ENCODE measurements at regions not wholly inside any gene's neighbourhood (a gene's known extent, or its start where the extent isn't known, plus 50 kb on each side); places are given as distances from the start of the nearest gene placed in this dataset.
A peak's percentile ranks its signal among the peaks of the same experiment; 100 is the strongest.
"Not testable (repeated sequence)": the region's sequence is repeated elsewhere in the genome, so short reads cannot be mapped to it uniquely, and the experiment has no call there.

DNA sequence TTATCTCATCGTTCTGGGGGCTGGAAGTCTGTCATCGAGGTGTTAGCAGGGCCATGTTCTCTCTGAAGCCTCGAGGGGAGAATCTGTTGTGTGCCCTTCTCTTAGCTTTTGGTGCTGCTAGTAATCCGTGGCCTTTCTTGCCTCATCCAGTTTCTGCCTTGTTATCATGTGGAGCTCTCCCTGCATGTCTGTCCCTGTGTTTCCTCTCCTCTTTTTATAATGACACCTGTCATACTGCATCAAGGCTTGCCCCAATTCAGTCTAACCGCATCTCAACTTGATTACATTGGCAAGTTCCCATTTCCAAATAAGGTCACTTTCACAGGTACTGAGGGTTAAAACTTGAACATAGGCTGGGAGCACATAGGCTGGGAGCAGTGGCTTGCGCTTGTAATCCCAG lies 82.6 kb upstream of the CNIH3 start:
- DNase-seq (ENCODE audit: low read depth in 2 of 2) = no peak

DNA sequence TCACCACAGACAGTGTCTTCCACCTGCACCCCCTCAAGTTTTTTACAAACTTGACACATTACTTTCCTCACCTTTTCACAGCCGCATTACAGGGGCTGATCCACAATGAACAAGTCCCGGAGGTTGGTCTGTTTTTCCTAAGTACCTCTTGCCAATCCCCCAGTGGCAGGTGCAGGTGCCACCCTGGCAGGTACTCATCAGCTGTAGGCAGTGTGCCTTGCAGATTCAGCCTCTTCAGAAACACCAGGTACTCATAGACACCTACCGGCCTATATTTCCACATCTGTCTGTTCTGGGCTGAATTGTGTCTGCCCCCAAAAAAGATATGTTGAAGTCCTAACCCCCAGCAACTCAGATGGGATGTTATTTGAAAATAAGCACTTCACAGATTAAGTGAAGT lies 81.4 kb upstream of the CNIH3 start:
- DNase-seq (ENCODE audit: low read depth in 2 of 2) = no peak

DNA sequence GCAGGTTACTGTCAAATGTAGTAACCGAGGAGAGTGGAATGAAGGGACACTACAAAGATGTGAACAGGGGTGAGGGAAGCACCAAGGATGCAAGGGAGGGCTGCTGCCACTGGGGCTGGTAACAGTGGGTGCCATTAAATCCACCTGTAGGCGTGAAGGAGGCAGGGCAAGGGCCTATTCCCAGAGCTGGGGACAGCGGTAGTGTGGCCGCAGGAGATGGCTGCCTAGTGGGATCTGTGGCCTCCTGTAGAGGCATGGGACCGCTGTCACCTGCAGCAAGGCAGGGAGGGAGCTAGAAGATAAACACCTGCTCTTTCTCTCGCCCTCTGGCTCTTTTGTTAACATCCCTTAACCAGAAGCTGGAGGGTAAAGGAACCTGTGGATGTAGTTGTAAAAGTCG lies 80.5 kb upstream of the CNIH3 start:
- no peak for DNase-seq (ENCODE audit: low read depth in 2 of 2)

DNA sequence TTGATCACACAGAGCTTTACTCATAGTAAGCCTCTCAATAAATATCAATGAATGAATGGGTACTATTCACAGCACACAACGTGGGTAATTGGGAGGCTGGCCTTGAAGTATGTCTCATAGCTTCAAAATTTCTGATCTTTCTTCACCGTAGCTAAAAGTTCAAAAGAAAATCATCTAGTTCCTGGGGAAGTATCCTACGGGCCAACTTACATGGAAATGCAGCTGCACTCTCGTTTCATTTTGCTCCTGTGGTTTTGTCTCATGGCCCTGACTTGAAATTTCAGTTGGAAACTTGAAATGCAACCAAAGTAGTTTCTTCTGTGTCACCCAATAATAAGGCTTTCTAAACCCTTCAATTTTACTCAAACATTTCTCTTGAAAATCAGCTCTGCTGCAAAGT lies 76.1 kb upstream of the CNIH3 start:
- no peak for DNase-seq (ENCODE audit: low read depth in 2 of 2)

DNA sequence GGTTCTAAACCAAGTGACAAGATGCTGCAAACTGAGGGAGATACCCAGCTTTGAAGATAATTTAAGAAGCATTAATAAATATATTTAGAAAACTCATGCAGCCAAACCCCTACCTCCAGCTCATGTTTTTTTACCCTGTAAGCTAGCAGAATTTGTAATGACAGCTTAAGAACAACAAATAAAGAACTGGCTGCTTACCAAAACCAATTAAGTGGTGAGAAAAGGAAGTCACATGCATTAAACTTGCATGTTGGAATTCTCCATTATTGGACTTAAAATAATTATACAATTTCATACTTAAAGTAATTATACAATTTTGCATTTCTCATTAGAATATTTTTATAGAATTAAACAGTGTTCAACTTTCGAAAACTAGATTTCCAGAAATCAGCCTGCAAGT lies 75.6 kb upstream of the CNIH3 start:
- DNase-seq (ENCODE audit: low read depth in 2 of 2) = no peak

DNA sequence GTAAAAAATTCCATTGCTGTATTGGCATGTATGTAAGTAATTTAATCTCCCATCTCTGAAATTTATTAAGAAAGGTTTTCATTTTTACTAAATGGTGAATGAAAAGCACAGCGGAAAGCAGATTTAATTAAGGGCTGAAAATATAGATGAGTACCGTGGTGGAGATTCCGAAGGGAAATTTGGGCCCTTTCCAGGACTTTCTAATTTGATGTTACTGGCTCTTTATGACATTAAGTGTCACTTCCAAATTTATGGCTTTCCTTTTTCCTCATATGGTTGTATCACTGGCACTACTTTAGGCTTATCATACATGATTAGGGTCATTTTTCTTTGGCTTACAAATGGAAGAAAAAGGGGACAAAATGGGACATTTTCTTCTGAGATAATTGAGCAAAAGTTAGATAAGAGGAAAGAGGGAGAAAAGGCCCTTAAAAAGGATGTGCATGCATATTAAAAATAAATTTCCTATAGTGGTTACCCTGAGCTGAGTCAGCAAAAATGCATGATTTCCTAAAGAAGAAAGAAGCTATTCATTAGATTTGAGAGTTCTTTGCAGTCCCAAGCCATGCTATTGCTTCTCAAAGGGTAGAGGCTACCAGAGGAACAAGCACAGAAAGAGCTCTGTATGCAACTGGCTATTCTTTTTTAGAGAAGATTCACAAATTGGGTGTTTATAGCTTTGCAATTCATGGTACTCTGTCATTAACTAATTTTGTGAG lies 74.9 kb upstream of the CNIH3 start:
- no peak for DNase-seq (ENCODE audit: low read depth in 2 of 2)

DNA sequence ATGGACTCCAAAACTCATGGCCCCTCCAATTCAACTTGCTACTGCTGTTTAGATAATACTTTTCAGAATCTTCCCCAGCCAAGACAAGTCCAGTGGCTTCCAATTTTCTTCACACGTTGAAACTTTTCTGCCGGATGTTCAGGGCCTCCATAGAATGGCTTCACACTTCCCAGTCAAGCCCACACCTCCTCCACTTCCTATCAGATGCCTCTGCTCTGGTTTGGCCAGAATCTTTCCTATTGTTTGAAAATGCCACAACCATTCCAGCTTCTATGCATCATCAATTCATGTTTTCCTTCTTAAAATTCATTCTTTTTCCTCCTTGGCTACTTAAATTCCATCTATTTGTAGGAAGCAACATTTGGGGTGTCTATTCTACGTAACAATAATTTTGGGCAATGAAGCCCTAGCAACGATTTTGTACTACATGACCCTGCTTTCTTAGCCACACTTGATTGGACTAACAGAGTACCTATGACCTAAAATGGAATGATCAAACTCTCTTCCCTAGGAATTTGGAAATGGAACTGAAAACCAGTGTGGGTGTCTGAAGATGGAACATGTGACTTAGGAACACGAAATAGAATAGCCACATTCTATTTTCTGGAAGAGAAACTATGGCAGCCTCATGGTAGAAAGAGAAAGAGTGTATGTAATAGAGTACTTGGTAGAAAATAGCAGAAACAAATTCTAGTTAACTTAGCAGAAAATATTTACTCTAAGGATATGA lies 74.1 kb upstream of the CNIH3 start:
- no peak for DNase-seq (ENCODE audit: low read depth in 2 of 2)

DNA sequence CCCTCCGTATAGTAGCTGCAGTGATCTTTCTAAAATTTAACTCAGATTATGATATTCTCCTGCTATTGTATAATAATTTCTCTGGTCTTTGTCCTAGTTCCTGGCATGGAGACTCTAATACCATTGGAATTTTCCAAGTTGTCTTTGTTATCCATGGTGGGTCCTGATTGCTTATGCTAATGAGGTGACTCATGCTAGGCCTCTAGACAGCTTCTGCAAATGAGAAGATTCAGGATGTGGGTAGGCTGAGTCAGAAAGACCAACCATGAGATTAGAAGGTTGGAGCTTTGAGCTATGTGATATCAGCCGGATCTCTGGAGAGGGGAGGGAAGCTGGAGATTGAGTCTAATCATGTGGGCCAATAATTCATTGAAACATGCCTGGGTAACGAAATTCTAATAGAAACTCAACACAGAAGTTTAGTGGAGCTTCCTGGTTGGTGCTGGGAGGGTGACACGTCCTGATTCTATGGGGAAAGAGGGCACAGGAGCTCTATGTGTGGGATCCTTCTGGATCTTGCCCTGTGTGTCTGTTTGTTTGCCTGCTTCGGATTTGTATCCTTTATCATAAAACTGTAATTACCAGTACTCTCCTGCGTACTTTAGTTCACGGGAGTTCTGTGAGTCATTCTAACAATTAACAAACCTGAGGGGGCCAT lies 73.2 kb upstream of the CNIH3 start:
- DNase-seq (ENCODE audit: low read depth in 2 of 2) = peak; percentile 7 to 28

DNA sequence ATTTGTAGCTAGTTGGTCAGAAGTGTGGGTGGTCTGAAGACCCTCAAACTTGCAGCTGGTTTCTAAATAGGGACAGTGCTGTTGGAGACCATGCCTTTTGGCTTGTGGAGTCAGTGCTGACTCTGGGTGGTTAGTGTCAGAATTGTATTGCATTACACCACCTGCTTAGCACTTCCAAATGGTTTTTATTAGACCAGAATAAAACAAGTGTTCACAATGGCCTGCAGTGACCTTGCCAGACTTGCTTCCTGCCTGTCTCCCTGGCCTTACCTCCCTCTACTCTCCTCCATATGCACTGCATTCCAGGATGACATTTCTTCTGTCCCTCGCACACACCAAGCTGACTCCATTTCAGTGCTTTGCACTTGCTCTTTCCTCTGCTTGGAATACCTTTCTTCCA lies 72.7 kb upstream of the CNIH3 start:
- DNase-seq (ENCODE audit: low read depth in 2 of 2) = no peak

DNA sequence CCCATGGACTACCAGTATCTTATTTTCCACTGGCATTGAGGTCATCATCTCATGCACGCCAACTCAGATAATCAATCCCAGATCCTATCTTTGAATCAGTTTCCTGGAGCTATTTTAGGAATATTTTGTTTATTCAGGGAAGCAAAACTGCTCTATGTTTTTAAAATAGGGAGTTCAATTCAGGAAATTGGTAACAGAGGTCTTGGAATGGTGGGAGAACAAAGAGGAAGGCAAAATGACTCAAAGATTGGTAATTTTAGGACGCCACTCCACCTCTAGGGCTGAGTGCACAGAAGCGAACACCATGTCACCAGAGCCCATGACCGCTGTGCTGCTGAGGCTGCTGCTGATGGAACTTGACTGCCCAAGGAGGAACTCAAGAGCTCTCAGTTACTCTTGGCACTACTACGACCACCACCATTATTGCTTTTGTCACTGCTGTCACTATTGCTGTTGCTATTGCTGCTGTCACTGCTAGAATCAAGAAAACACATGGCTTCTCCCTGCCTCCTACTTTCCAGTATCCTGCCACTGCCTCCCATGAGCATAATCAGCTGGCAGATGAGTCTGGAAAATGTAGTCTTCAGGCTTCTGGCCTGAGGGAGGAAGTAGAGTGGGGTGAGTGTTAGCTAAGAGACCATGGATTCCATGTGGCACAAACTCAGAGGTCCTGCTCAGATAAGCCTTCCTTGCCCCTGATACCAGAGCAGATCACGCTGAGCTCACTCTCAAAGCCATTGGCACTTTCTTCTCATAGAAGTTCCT lies 71.6 kb upstream of the CNIH3 start:
- DNase-seq (ENCODE audit: low read depth in 2 of 2) = no peak

DNA sequence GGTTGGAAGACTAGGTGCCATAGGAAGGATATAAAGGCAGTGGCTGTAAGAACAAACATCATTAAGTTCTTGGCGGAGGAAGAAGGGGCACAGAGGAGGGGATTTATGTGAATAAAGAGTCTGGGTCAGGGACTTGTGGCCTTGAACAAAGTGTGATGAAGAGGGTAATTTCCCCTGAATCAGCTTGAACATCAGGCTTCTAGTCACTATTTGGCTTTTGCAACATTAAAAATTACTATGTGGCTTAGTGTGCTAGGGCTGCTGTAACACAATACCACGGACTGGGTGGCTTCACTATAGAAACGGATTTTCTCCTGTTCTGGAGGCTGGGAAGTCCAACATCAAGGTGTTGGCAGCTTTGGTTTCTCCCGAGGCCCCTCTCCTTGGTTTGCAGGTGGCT lies 70.5 kb upstream of the CNIH3 start:
- no peak for DNase-seq (ENCODE audit: low read depth in 2 of 2)

DNA sequence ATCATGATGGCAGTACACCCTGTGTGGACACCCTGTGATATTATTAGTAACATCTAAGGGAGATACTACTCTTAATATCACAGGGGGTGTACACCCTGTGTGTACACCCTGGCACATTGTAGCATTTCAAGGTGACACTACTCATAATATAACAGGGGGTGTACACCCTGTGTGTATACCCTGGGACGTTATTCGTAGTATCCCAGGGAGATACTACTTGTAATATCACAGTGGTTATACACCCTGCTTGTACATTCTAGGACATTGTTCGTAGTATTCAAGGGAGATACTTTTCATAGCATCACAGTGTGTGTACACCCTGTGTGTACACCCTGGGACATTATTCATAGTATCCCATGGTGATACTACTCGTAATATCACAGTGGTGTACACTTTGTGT lies 67.4 kb upstream of the CNIH3 start:
- no peak for DNase-seq (ENCODE audit: low read depth in 2 of 2)

DNA sequence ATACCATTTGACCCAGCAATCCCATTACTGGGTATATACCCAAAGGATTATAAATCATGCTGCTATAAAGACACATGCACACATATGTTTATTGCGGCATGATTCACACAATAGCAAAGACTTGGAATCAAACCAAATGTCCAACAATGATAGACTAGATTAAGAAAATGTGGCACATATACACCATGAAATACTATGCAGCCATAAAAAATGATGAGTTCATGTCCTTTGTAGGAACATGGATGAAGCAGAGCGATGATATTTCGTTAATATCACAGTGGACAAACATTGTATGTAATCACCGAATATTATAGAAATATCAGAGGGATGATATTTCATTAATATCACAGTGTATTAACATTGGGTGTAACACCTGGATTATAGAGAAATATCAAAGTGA lies 64.9 kb upstream of the CNIH3 start:
- DNase-seq (ENCODE audit: low read depth in 2 of 2) = not testable (repeated sequence)

DNA sequence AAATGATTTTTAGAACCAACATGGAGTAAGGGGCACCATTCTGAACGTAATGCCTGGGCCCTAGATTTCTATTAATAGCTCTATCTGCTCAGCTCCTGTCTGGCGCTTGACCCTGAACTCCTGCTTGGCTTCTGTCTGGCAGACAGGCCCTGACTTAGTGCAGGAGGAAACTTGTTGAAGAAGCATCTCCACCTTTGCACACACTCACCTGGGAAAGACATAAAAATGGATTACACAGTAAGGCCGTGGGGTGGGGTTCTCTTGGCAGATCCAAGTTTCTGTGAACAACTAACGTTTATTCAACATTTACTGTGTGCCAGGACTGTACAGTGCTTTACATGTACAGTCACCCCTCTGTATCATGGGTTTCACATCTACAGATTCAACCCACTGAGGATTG lies 62.1 kb upstream of the CNIH3 start:
- no peak for DNase-seq (ENCODE audit: low read depth in 2 of 2)

DNA sequence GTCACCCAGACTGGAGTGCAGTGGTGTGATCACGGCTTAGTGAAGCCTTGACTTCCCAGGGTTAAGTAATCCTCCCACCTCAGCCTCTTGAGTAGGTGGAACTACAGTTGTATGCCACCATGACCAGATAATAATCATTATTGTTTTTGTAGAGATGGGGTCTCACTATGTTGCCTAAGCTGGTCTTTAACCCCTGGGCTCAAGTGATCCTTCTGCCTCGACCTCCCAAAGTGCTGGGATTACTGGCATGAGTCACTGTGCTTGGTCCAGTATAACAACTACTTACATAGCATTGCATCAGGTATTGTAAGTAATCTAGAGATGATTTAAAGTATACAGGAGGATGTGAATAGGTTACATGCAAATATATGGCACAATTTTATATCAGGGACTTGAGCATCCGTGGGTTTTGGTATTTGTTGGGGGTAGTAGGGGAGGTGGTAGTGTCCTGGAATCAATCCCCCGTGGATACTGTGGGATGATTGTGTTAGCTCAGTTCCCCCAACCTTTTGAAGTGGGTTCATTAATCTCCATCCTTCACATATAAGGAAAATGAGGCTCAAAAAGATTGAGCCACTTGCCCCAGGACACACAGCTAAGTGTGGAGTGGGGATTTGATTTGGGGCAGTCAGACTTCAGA lies 61.4 kb upstream of the CNIH3 start:
- DNase-seq (ENCODE audit: low read depth in 2 of 2) = no peak

DNA sequence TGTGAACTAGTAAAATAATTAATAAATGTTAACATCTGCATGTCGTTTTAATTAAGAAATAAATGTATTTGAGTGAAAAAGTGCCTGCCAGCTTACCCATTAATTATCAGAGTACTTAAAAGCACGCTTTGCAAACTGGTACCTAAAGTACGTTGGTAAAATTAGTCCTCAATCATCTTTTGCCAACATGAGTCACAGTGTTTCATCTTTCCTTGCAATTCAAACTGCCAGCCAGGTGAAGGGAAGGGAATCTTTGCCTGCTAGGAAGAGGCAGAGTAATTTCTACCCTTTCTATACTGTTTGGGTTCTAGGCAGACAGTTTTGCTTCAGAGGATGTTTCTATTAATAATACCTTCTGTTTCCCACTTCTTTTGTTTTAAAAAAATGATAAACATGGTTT lies 57.2 kb upstream of the CNIH3 start:
- DNase-seq (ENCODE audit: low read depth in 2 of 2) = no peak

DNA sequence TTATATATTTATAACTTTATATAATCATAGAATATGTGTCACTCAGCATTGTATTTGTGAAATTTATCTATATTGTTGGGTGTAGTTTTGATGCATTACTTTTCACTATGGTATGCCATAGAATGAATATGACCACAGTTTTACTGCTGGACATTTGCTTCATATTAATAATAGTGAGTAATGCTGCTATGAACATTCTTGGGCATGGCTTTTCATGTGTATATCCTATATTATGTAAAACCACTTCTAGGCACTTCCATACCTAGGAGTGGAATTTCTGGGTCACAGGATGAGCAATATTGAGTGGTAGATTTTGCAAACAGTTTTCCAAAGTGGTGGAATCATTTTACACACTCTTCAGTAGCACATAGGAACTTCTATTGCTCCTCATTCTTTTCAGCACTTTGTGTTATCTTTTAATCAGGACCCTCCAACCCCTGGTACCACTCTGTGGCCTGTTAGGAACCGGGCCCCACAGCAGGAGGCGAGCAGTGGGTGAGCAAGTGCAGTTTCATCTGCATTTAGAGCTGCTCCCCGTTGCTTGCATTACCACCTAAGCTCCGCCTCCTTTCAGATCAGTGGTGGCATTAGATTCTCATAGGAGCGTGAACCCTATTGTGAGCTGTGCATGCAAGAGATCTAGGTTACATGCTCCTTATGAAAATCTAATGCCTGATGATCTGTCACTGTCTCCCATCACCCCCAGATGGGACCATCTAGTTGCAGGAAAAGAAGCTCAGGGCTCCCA lies 56.0 kb upstream of the CNIH3 start:
- DNase-seq (ENCODE audit: low read depth in 2 of 2) = no peak

DNA sequence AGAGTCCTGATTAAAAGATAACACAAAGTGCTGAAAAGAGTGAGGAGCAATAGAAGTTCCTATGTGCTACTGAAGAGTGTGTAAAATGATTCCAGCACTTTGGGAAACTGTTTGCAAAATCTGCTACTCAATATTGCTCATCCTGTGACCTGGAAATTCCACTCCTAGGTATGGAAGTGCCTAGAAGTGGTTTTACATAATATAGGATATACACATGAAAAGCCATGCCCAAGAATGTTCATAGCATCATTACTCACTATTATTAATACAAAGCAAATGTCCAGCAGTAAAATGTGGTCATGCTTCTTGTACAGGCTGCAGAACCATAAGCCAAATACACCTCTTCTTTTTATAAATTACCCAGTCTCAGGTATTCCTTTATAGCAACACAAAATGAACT lies 53.2 kb upstream of the CNIH3 start:
- not testable (repeated sequence) for DNase-seq (ENCODE audit: low read depth in 2 of 2)

DNA sequence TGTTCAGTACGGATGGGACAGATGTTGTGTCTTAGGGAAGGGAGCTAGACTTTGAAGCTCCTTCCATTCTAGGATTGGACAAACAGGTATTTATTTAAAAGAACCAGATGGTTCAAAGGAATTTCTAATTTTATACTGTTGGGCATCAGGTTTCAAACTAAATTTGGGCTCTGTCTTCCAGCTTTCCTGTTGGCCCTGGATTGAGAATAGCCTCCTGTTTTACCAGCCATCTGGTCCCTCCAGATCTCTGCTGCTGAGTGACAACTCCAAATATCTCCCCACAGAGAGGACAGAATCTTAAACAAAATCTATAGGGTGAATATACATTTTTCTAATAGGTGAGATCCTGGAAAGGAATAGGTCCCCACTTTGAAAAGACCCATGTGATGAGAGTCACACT lies 52.5 kb upstream of the CNIH3 start:
- DNase-seq (ENCODE audit: low read depth in 2 of 2) = no peak

DNA sequence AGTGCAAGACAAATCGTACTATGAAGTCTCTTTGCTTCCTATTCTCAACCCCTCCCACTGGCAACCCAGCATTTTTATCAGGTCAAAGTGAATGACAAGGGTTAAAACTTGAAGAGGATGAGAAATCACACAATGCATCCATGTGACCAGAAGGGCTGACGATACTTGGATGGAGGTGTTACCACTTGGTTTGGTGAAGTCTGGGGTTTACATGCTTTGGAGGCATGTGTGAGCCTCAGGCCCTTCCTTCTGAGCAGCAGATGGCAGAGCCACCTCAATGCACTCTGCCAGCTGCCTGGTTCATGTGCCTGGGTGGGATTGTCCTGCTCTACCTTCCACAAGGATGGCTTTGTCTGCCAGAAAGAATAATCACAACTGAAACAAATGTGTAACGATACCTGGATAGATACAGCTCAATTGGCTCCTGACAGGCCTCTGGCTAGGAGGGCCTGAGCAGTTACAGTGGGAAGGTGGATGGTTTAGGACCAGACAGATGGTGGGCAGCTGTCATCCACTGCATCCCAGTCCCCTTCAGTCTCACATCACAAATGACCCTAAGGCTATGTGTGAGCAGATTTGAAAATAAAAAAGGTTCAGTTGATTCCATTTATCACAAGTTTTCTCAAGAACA lies 51.5 kb upstream of the CNIH3 start:
- no peak for DNase-seq (ENCODE audit: low read depth in 2 of 2)

DNA sequence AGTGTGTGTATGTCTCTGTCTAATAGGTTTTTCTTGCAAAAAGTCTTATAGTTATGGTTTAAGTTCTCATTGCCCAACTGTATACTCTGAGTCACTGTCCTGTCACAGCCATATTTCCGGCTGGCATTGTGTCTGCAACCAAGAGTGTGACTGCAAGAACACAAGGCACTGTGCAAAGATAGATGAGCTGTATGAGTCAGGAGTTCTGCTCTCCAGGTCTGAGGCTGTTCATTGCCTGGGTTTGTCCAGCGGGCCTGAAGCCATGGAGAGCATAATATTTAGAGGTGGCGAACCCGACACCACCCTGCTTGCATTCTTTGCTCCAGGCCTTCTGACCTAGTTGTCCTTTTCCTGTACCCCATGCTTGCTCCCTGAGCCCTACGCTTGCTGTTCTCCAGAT lies 50.9 kb upstream of the CNIH3 start:
- DNase-seq (ENCODE audit: low read depth in 2 of 2) = no peak

All from stimulated activated CD4-positive, alpha-beta T cell treated with anti-CD3 and anti-CD28 coated beads, Interleukin-15, amount 100 ng/mL, for 48 hours (primary cell).